HUES64 (cell line): ENCODE measurements at regions not wholly inside any gene's neighbourhood (a gene's known extent, or its start where the extent isn't known, plus 50 kb on each side); places are given as distances from the start of the nearest gene placed in this dataset.
"Not testable (repeated sequence)": the region's sequence is repeated elsewhere in the genome, so short reads cannot be mapped to it uniquely, and the experiment has no call there.

Experiments
- H3K27ac ChIP-seq: 2 replicates; pipeline ENCODE4 v1.7.0; 2013; ENCODE audit warnings: low read depth, low read length, inconsistent platforms
- H3K27me3 ChIP-seq: 2 replicates; pipeline ENCODE4 v1.6.1; 2013; ENCODE audit warnings: mild to moderate bottlenecking, low read length; ENCODE audit not compliant: insufficient read depth
- H3K36me3 ChIP-seq: 2 replicates; pipeline ENCODE4 v1.6.1; 2013; ENCODE audit warnings: mild to moderate bottlenecking, low read length; ENCODE audit not compliant: insufficient read depth
- H3K4me1 ChIP-seq: 2 replicates; pipeline ENCODE4 v1.6.1; 2013; ENCODE audit warnings: mild to moderate bottlenecking, low read length, moderate library complexity; ENCODE audit not compliant: insufficient read depth
- H3K4me3 ChIP-seq: 2 replicates; pipeline ENCODE4 v1.5.1; 2013; ENCODE audit warnings: mild to moderate bottlenecking, low read length, moderate library complexity
- H3K9ac ChIP-seq: 2 replicates; pipeline ENCODE4 v1.6.1; 2013; ENCODE audit warnings: mild to moderate bottlenecking, low read depth, low read length
- H3K9me3 ChIP-seq: 2 replicates; pipeline ENCODE4 v1.6.1; 2013; ENCODE audit warnings: low read depth, low read length; ENCODE audit not compliant: insufficient read depth
- WGBS: fragments of 150-250, 120-280 bp; methylation state at CpG from one replicate; pipeline ENCODE4 v1.1.7; 2013; ENCODE audit warnings: missing lambda C conversion rate; 5-methylcytosine and 5-hydroxymethylcytosine counted together

DNA sequence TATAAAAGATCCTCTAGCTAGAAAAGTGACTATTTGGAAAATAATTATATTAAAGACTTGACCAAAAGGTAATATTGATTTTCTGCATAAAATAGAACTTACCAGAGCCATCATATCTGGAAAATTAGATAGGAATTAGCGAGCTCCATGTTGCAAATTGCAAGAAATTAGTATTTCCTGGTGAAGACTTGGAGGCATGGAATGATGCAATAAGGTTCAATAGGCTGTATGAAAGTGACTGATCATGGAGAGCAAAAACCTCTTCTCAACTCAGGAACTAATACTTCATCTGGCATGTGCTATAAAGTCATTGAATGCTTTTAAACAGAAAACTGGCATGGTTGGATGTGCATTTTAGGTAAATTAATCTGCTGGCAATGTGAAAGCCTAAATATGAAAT is 66.3 kb upstream of the UFM1 start:
- Histone ChIP-seq H3K4me1 (no peaks in the 10 kb centered on the region), H3K27ac (no peak overlapping the region), H3K9me3 (no peaks in the 10 kb centered on the region), H3K27me3 (no peaks in the 10 kb centered on the region), H3K4me3 (no peak overlapping the region), H3K9ac (no peak overlapping the region), H3K36me3 (no peaks in the 10 kb centered on the region)
- 100% methylated on average over 1 of the region's 1 CpG for WGBS

- no peak overlapping the region for H3K4me3 ChIP-seq
- WGBS = 92% methylated on average over 2 of the region's 2 CpGs
- H3K27ac ChIP-seq = no peak overlapping the region
- H3K36me3 ChIP-seq = no peaks in the 10 kb centered on the region
- H3K9ac ChIP-seq = no peak overlapping the region
- no peaks in the 10 kb centered on the region for H3K27me3 ChIP-seq
- H3K9me3 ChIP-seq = no peaks in the 10 kb centered on the region
- H3K4me1 ChIP-seq = no peaks in the 10 kb centered on the region
Observed at GRCh38 chr13:38265132-38265497, 84.5 kb upstream of the UFM1 start.

DNA sequence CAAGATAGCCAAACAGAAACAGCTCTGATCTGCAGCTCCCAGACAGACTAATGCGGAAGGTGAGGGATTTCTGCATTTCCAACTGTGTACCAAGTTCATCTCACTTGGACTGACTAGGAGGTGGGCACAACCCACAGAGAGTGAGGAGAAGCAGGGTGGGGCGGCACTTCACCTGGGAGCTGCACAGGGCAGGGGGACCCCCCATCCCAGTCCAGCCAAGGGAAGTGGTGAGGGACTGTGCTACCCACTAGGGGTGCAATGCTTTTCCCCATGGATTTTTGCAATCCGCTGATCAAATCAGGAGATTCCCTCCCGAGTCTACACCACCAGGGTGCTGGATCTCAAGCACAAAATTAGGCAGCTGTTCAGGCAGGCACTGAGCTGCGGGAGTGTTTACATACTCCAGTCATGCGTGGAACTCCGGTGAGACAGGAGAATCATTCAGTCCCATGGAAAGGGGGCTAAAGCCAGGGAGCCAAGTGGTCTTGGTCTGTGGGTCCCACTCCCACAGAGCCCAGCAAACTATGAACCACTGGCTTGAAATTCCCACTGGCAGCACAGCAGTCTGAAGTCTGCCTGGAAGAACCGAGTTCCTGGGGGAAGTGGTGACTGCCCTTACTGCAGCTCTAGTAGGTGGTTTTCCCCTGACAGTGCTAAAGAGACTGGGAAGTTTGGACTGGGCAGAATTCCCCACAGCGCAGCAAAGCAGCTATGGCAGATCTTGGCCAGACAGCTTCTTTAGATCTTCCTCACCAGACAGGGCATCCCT is 85.1 kb upstream of the UFM1 start:
- Histone ChIP-seq H3K27ac (no peak overlapping the region), H3K9me3 (no peaks in the 10 kb centered on the region), H3K9ac (no peak overlapping the region), H3K27me3 (no peaks in the 10 kb centered on the region), H3K4me1 (no peaks in the 10 kb centered on the region), H3K4me3 (no peak overlapping the region), H3K36me3 (no peaks in the 10 kb centered on the region)
- 94% methylated on average over 9 of the region's 9 CpGs for WGBS

- H3K27me3 ChIP-seq = no peaks in the 10 kb centered on the region
- no peak overlapping the region for H3K4me3 ChIP-seq
- H3K36me3 ChIP-seq = no peaks in the 10 kb centered on the region
- no peaks in the 10 kb centered on the region for H3K4me1 ChIP-seq
- H3K9ac ChIP-seq = no peak overlapping the region
- H3K27ac ChIP-seq = no peak overlapping the region
- H3K9me3 ChIP-seq = no peaks in the 10 kb centered on the region
Observed at GRCh38 chr13:38262211-38262610, 87.4 kb upstream of the UFM1 start.

- Histone ChIP-seq H3K27me3 (no peaks in the 10 kb centered on the region), H3K36me3 (no peaks in the 10 kb centered on the region), H3K4me3 (no peak overlapping the region), H3K9me3 (no peaks in the 10 kb centered on the region), H3K4me1 (peaks cover 10% of the 10 kb centered on the region), H3K27ac (no peak overlapping the region), H3K9ac (no peak overlapping the region)
Observed at GRCh38 chr13:38255600-38255999, 94.1 kb upstream of the UFM1 start.

DNA sequence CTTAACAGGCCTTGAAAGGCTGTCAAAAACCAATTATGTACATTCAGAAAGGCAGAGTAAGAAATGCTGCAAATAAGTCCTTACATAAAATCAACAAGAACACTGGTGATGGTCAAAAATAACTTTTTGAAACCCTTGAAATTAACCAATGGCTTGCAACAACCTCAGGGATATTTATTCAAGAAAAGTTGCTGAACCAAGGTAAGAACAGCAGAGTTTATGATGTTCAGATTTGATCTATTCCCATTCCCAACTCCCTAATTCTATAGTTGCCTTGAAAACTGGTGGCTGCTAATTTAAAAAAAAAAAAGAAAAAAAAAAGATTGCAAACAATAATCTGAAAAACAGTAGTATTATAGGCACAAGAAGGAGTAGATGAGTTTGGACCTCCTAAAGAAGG is 109.8 kb upstream of the UFM1 start:
- no peaks in the 10 kb centered on the region for H3K36me3 ChIP-seq
- H3K9me3 ChIP-seq = no peaks in the 10 kb centered on the region
- H3K27me3 ChIP-seq = no peaks in the 10 kb centered on the region
- H3K9ac ChIP-seq = no peak overlapping the region
- H3K27ac ChIP-seq = no peak overlapping the region
- no peak overlapping the region for H3K4me3 ChIP-seq
- no peaks in the 10 kb centered on the region for H3K4me1 ChIP-seq

GRCh38 chr13:38228322-38228721 is 121.3 kb upstream of the UFM1 start:
- 100% methylated on average over 2 of the region's 2 CpGs for WGBS
- Histone ChIP-seq H3K36me3 (no peaks in the 10 kb centered on the region), H3K9me3 (no peaks in the 10 kb centered on the region), H3K27ac (no peak overlapping the region), H3K9ac (no peak overlapping the region), H3K4me3 (no peak overlapping the region), H3K4me1 (no peaks in the 10 kb centered on the region), H3K27me3 (no peaks in the 10 kb centered on the region)

DNA sequence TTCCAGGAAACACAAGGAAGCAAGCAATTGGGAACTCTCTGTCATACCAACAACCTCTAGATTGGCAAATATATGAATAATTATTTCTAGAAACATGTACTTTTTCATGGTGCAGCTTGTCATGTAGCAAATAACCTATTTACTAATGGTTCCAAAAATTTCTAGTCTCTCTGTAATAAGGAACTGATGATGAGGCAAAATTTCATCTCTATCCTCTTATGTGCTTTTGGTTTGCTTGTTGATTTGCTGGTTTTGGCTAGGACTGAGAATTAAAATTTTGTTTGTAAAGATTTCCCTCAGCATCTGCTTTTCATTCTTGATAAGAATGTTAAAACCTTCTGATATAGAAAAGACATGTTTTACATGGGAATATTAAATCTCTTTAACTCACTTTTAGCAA is 123.2 kb upstream of the UFM1 start:
- H3K27me3 ChIP-seq = no peaks in the 10 kb centered on the region
- no peaks in the 10 kb centered on the region for H3K36me3 ChIP-seq
- no peak overlapping the region for H3K27ac ChIP-seq
- H3K4me1 ChIP-seq = no peaks in the 10 kb centered on the region
- H3K9me3 ChIP-seq = no peaks in the 10 kb centered on the region
- no peak overlapping the region for H3K4me3 ChIP-seq
- H3K9ac ChIP-seq = no peak overlapping the region

- 80% methylated on average over 1 of the region's 1 CpG for WGBS
- Histone ChIP-seq H3K9me3 (no peaks in the 10 kb centered on the region), H3K36me3 (no peaks in the 10 kb centered on the region), H3K9ac (no peak overlapping the region), H3K27me3 (no peaks in the 10 kb centered on the region), H3K4me3 (no peak overlapping the region), H3K27ac (no peak overlapping the region), H3K4me1 (no peaks in the 10 kb centered on the region)
Observed at GRCh38 chr13:38223089-38223488, 126.6 kb upstream of the UFM1 start.

DNA sequence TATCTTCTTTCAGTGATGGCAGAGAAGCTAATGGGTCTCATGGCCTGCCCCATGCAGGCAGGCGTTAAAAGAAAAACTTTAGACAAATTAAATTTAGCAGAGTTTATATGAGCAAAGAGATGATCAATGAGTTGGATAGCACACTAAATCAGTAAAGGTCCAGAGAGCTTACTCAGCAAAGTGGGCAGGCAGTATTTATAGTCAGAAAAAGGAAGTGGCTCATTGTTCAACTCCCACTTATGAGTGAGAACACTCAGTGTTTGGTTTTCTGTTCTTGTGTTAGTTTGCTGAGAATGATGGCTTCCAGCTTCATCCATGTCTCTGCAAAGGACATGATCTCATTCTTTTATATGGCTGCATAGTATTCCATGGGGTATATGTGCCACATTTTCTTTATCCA is 128.5 kb upstream of the UFM1 start:
- H3K27me3 ChIP-seq, H3K4me3 ChIP-seq, H3K9ac ChIP-seq, H3K36me3 ChIP-seq, H3K4me1 ChIP-seq, H3K27ac ChIP-seq, H3K9me3 ChIP-seq: not testable (repeated sequence)
- 94% methylated on average over 1 of the region's 1 CpG for WGBS

DNA sequence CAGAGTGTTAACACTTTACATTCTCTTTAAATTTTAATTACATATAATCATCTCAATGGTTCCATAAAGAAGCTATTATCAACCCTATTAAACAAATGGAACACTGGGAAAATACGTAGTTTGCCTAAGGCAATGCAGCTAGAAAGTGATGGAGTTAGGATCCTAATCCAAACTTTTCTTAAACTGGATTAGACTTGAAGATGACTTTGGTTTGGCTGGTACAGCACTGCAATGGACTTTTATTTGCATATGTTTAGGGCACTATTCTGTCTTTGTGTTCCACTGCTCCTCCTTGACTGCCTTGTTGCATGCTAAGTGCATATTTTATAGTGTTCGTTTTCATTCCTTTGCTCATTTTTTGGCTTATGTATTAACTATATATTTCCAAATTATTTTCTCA is 133.5 kb upstream of the UFM1 start:
- H3K4me1 ChIP-seq = no peaks in the 10 kb centered on the region; the same call in 1 of the 2 replicates

GRCh38 chr13:38213314-38213713 is 136.3 kb upstream of the UFM1 start:
- H3K4me1 ChIP-seq = peaks cover 10% of the 10 kb centered on the region
- H3K9me3 ChIP-seq = peaks cover 9% of the 10 kb centered on the region; the same call in 1 of the 2 replicates
- no peak overlapping the region for H3K9ac ChIP-seq
- no peaks in the 10 kb centered on the region for H3K36me3 ChIP-seq
- H3K4me3 ChIP-seq = no peak overlapping the region
- no peak overlapping the region for H3K27ac ChIP-seq
- no CpG with 5 or more reads among the region's 1 CpG for WGBS
- no peaks in the 10 kb centered on the region for H3K27me3 ChIP-seq

More for the DNA sequence above, 133.5 kb upstream of the UFM1 start:
- H3K9ac ChIP-seq = no peak overlapping the region
- H3K9me3 ChIP-seq = peaks cover 9% of the 10 kb centered on the region; the same call in 1 of the 2 replicates
- no peaks in the 10 kb centered on the region for H3K36me3 ChIP-seq
- 83% methylated on average over 2 of the region's 2 CpGs for WGBS
- H3K27me3 ChIP-seq = no peaks in the 10 kb centered on the region
- H3K27ac ChIP-seq = no peak overlapping the region
- H3K4me3 ChIP-seq = no peak overlapping the region
